WTC11 (cell line): ENCODE measurements at regions not wholly inside any gene's neighbourhood (a gene's known extent, or its start where the extent isn't known, plus 50 kb on each side); places are given as distances from the start of the nearest gene placed in this dataset.

Experiments used
- GABPB1 ChIP-seq: sonication (generic); formaldehyde crosslinking; IDR thresholded peaks from 2 replicates; pipeline ENCODE4 v1.8.1; 2023; ENCODE audit warnings: mild to moderate bottlenecking, missing genetic modification reagents
- ZNF532 ChIP-seq: fragments of 250-450 bp; sonication (Bioruptor Pico); IDR thresholded peaks from 2 replicates; pipeline ENCODE4 v1.9.0; 2021; ENCODE audit warnings: mild to moderate bottlenecking, borderline replicate concordance

- no peak for TF ChIP-seq GABPB1 (CRISPR knock-in tag)
- no peak for TF ChIP-seq ZNF532 (CRISPR knock-in tag)
Measured at GRCh38 chr3:24591191-24591590, 96.5 kb upstream of the THRB start.
